ENCODE measurements at regions not wholly inside any gene's neighbourhood (a gene's known extent, or its start where the extent isn't known, plus 50 kb on each side); places are given as distances from the start of the nearest gene placed in this dataset.
"Not testable (repeated sequence)": the region's sequence is repeated elsewhere in the genome, so short reads cannot be mapped to it uniquely, and the experiment has no call there.

DNA sequence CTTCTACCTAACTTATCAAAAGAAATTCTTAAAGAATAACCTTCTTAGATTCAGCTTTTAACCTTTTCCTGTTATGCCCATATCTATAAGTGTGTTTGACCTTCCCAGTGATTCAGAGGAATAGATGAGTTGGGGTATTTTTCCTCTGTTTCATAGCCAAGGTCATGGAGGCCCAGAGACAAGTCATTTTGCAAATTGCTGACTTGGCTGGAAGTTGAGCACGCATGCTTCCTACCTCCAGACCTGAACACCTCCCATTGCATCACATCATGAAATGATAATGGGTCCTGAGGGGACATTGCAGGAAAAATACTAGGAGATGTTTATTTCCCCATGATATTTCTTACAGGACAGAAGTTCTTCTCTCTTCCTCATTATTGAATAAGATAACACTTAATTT lies 158.6 kb upstream of the LMCD1 start:
- in situ Hi-C loops (cut with HindIII; ENCODE audit: low pct_ligation_motif_present, low pct_unique_long_range_greater_than_20kb, low sequenced_read_pairs) = no loop called here
- no peak for DNase-seq

DNA sequence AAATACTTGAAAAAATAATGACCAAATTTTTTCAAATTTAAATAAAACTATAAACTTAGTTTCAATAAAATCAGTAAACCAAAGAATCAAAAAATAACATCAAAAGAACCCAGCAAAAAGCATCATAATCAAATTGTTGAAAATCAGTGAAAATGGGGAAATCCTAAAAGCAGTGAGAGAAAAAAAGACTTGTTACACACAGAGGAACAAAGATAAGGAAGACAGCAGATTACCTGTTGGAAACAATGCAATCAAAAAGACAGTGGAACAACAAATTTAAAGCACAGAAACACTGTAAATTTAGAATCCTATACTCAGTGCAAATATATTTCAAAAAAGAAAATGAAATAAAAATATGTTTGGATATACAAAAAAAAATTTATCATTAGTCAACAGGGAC lies 156.2 kb upstream of the LMCD1 start:
- in situ Hi-C loops (cut with HindIII; ENCODE audit: low pct_ligation_motif_present, low pct_unique_long_range_greater_than_20kb, low sequenced_read_pairs) = no loop called here

DNA sequence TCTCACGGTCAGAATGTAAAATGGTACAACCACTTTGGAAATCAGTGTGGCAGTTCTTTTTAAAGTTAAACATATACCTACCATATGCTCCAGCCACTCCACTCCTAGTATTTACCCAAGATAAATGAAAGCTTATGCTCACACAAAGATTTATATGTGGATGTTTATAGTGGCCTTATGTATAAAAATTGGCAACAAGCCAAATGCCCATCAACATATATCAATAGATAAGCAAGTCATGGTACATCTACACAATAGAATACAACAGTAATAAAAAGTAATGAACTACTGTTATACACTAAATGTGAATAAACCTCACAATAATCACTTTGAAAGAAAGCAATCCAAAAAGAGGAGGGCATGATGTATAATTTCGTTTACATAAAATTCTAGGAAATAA lies 153.5 kb upstream of the LMCD1 start:
- no peak for DNase-seq

More for the DNA sequence above, 156.2 kb upstream of the LMCD1 start:
- no peak for DNase-seq

DNA sequence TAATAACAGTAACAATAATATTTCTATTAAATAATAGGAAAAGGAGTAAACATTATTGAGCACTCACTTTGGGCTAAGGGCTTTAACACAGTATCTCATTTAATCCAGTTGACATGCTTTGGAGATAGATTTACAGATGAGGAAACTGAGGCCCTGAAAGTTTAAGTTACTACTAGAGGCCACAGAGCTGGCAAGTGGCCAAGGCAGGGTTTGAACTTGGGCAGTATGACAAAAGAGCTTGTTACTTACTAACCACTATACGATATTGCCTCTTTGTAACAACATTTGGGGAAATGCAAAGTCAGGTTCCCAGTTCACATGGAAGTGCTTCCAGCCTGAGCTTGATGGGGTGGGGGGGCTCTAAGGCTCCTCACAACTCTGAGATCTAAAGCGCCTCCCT lies 149.1 kb upstream of the LMCD1 start:
- in situ Hi-C loops (cut with HindIII; ENCODE audit: low pct_ligation_motif_present, low pct_unique_long_range_greater_than_20kb, low sequenced_read_pairs) = no loop called here

More for the DNA sequence above, 153.5 kb upstream of the LMCD1 start:
- in situ Hi-C loops (cut with HindIII; ENCODE audit: low pct_ligation_motif_present, low pct_unique_long_range_greater_than_20kb, low sequenced_read_pairs) = no loop called here

DNA sequence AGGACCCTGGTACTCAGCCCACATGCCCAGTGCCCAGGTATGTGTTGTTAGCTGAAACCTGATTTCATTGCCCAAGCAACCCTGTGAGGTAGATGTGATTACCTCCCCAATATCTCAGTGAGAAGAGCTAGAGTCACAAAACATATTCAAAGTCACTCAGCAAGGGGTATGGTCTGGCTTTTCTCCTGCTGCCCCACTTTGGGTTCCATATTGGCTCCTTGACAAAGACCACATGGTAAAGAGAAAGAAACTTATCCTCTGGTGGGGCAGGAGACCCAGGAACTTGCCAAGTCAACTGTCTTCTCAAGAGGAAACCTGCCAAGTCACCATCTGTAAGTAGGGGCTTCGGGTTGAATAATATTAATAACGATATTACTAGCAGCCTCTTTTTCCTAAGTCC lies 148.3 kb upstream of the LMCD1 start:
- in situ Hi-C loops (cut with HindIII; ENCODE audit: low pct_ligation_motif_present, low pct_unique_long_range_greater_than_20kb, low sequenced_read_pairs) = no loop called here

More for the DNA sequence above, 149.1 kb upstream of the LMCD1 start:
- no peak for DNase-seq

DNA sequence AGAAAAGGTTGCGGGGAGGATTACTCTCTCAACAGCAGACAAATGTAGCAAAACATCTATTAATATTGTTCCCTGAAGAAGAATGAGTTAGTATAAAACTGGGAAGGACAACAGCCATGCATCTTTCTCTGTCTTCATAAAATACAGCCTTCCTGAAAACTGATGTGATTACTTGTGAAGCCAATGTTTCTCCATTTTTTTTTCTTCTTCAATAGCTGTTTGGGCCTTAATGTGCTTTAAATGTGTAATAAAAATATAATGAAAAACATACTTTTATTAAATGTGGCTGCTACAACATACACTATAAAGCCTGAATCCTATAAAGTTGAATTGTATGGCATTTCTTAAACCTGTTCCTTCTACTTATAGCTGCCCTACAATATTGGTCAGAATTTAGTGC lies 146.3 kb upstream of the LMCD1 start:
- in situ Hi-C loops (cut with HindIII; ENCODE audit: low pct_ligation_motif_present, low pct_unique_long_range_greater_than_20kb, low sequenced_read_pairs) = no loop called here
- DNase-seq = no peak

More for the DNA sequence above, 148.3 kb upstream of the LMCD1 start:
- no peak for DNase-seq

DNA sequence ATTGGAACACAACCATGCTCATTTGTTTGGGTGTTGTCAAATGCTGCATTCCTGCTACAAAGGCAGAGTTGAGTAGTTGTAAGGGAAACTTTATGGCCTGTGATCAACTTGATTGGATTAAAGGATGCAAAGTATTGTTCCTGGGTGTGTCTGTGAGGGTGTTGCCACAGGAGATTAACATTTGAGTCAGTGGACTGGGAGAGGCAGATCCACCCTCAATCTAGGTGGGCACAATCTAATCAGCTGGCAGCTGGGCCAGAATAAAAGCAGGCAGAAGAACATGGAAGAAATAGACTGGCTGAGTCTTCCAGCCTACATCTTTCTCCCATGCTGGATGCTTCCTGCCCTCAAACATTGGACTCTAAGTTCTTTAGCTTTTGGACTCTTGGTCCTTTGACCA lies 145.6 kb upstream of the LMCD1 start:
- DNase-seq; in situ Hi-C loops (cut with HindIII; ENCODE audit: low pct_ligation_motif_present, low pct_unique_long_range_greater_than_20kb, low sequenced_read_pairs): not testable (repeated sequence)

DNA sequence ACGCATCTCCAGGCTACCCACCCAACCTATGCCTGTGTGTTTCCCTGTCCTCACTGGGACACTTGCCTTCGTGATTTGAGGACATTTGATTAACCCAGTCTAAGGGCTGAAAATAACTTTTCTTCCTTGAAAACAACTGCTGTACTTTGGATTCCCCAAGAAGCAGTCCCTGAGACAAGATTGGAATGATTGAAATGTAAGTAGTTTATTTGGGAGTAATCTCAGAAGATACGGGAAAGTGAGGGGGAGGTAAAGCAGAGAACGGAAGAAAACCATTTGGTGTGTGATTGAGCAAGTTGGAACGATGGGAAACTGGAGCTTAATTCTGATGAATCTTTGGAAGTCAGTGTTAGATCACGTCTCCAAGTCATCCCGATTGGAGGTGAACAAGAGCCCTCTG lies 143.8 kb upstream of the LMCD1 start:
- in situ Hi-C loops (cut with HindIII; ENCODE audit: low pct_ligation_motif_present, low pct_unique_long_range_greater_than_20kb, low sequenced_read_pairs) = no loop called here

DNA sequence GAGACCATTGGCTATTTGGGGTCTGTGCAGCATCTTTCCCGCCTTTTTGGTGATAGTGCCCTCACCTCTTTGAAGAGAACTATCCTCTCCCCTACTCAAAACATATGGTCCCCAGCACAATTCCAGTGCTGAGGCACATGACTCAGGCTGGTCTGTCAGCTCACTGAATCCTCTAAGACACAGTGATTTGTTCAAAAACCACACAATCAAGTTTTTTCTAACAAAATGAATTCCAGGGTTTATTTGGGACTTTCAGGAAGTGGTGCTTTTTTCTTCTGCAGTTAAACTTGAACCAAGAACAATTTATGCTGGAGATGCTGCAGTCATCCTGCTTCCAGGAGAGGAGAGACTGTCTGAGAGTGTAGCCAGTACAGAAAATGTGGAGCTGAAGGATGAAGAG lies 142.5 kb upstream of the LMCD1 start:
- no peak for DNase-seq
- in situ Hi-C loops (cut with HindIII; ENCODE audit: low pct_ligation_motif_present, low pct_unique_long_range_greater_than_20kb, low sequenced_read_pairs) = no loop called here

More for the DNA sequence above, 143.8 kb upstream of the LMCD1 start:
- no peak for DNase-seq

DNA sequence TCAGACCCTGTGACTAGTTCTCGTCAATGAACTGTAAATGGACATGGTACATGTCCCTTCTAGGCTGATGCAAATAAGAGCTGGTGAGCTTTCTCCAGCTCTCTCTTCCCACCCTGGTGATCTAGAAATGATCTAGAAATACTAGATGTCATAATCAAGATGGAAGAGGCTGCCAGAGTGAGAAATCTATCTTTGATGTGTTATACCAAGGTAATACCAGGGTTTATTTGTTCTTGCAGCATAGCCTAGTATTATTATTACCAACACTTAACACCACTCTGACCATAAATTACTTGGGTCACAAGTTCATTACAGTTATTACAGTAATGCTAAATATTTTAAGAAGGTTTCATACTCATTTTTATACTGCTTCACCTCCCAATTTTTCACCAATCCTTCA lies 138.4 kb upstream of the LMCD1 start:
- in situ Hi-C loops (cut with HindIII; ENCODE audit: low pct_ligation_motif_present, low pct_unique_long_range_greater_than_20kb, low sequenced_read_pairs) = no loop called here

DNA sequence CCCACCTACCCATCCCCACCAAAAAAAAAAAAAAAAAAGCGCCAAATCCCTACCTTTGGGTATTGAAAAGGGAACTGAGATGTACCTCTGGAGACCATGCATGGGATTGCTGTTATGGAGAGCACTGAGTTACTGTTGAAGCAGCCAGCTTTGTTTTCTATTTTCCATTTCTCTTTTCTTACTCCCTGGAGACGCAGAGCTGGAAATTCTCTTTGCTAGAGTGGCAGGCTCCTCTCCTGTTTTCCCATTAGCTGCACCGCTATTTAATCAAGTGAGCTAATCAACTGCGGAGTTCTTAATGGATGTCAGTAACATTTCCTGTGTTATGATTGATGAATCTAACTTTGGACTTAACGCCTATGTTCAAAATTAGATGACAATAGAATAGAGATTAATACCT lies 136.1 kb upstream of the LMCD1 start:
- DNase-seq = no peak
- in situ Hi-C loops (cut with HindIII; ENCODE audit: low pct_ligation_motif_present, low pct_unique_long_range_greater_than_20kb, low sequenced_read_pairs) = no loop called here

More for the DNA sequence above, 138.4 kb upstream of the LMCD1 start:
- DNase-seq = no peak

DNA sequence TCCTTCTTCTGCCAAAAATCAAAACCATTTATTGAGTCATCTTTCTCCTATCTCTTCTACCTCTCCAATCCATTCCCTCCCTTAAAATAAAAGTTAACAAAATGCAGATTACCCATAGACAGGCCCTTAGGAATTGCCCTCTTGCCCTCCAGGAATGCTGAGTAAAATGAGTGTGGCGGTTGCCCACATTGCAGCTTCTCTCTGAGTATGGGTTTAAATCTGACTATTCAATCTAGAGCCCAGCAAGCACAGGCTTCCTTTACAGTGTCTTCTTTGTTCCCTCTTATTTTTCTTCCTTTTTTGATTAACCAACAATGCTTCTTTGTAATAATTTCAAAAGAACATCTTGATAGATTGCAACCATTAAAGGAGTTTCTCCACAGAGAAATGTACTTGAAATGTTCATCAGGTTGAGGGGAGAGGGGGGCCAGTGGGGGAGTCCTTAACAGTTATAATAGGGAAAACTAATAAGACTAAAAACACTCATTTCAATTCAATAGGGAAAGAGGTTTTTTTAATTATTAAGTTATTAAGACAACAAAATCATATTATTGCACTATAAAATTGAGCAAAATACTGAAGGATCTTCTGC lies 135.3 kb upstream of the LMCD1 start:
- DNase-seq = no peak
- in situ Hi-C loops (cut with HindIII; ENCODE audit: low pct_ligation_motif_present, low pct_unique_long_range_greater_than_20kb, low sequenced_read_pairs) = no loop called here

DNA sequence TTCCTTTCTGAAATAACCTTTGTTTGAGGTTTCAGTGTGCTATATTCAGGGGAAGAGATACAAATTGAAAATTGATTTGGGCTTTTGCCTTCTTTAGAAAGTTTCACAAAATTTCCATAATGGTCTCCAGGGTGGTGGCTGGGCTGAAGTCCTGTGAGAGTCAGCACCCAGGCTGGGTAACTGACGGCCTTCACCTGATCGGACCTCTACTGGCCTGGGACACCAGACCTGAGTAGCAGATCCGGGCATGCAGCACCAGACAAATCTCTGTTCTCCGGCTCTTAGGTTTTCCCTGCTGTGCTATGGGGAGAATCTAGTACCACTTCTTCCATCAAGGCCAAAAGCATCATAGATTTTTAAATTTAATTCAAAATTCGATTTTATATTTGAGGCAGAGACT lies 133.0 kb upstream of the LMCD1 start:
- in situ Hi-C loops (cut with HindIII; ENCODE audit: low pct_ligation_motif_present, low pct_unique_long_range_greater_than_20kb, low sequenced_read_pairs) = no loop called here
- no peak for DNase-seq

DNA sequence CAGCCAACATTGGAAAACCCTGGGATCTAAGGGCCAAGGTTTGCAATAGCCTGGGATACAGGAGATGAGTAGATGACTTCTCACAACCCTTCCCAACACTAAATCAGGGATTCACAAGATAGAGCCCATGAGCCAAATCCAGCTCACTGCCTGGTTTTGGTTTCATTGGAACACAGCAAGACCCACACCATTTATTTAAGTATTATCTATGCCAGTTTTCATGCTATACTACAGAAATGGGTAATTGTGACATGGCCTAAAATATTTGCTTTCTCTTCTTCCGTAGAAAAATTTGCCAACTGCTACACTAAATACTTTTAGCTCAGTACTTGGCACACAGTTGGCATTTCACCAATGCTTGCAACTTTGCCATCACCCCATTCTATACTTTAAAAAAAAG lies 132.0 kb upstream of the LMCD1 start:
- no peak for DNase-seq
- in situ Hi-C loops (cut with HindIII; ENCODE audit: low pct_ligation_motif_present, low pct_unique_long_range_greater_than_20kb, low sequenced_read_pairs) = no loop called here

DNA sequence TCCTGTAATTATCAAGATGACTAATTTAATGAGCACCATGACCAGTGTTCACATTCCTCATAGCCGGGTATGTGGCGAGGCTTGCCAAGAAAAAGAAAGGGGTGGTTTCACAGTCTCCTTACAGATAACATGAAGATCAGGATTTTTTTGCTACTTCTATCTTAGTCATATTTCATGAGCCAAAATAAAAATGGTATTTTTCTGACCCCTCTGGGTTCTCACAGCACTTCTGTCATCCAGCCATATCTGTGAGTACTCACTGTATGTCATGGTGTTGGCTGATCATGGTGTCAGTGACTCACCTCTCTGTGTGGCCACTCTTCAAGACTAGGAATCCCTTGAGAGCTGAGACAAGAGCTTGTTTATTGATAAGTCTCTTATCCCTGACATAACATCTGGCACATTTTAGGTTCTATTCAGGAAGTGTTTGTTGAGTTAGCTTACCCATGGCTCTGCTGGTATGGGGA lies 130.5 kb upstream of the LMCD1 start:
- no peak for DNase-seq
- in situ Hi-C loops (cut with HindIII; ENCODE audit: low pct_ligation_motif_present, low pct_unique_long_range_greater_than_20kb, low sequenced_read_pairs) = no loop called here

DNA sequence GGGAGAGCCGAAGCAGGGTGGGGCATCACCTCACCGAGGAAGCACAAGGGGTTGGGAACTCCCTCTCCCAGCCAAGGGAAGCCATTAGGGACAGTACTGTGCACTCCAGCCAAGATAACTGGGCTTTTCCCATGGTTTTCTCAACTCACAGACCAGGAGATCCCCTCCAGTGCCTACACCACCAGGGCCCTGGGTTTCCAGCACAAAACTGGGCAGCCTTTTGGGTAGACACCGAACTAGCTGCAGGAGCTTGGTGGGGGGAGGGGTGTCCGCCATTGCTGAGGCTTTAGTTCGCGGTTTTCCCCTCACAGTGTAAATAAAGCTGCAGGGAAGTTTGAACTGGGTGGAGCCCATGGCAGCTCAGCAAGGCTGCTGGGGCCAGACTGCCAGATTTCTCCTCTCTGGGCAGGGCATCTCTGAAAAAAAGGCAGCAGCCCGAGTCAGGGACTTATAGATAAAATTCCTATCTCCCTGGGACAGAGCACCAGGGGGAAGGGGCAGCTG lies 129.6 kb upstream of the LMCD1 start:
- DNase-seq = no peak

DNA sequence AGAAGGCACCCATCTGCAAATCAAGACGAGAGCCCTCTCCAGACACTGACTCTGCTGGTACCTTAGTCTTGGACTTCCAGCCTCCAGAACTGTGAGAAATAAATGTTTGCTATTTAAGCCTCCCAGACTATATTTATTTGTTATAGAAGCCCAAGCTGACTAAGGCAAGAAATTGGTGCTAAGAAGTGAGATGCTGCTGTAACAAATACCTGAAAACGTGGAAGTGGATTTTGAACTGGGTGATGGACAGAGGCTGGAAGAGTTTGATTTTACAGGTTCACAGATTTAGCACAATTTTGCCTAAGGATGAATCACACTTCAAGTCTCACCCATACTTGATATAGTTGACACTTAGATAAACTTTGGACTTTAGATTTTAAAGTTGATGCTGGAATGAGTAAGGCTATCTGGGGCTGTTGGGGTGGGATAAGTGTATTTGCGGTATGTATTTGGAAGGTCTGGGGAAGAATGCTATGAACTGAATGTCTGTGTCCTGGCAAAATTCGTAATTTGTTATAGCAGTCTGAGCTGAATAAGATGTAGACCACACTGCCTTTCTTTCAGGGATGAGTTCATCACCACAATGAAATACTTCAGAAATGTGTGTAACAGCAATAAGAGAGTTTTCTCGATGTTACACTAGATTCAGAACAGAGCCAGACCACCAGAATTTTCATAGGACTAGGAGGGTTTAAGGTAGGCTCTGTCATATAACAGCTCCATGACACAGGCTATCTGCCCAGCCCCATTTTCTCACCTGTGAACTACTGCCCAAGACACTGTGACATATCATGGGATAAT lies 120.5 kb upstream of the LMCD1 start:
- no peak for DNase-seq
- in situ Hi-C loops (cut with HindIII; ENCODE audit: low pct_ligation_motif_present, low pct_unique_long_range_greater_than_20kb, low sequenced_read_pairs) = no loop called here

More for the DNA sequence above, 129.6 kb upstream of the LMCD1 start:
- in situ Hi-C loops (cut with HindIII; ENCODE audit: low pct_ligation_motif_present, low pct_unique_long_range_greater_than_20kb, low sequenced_read_pairs) = no loop called here

DNA sequence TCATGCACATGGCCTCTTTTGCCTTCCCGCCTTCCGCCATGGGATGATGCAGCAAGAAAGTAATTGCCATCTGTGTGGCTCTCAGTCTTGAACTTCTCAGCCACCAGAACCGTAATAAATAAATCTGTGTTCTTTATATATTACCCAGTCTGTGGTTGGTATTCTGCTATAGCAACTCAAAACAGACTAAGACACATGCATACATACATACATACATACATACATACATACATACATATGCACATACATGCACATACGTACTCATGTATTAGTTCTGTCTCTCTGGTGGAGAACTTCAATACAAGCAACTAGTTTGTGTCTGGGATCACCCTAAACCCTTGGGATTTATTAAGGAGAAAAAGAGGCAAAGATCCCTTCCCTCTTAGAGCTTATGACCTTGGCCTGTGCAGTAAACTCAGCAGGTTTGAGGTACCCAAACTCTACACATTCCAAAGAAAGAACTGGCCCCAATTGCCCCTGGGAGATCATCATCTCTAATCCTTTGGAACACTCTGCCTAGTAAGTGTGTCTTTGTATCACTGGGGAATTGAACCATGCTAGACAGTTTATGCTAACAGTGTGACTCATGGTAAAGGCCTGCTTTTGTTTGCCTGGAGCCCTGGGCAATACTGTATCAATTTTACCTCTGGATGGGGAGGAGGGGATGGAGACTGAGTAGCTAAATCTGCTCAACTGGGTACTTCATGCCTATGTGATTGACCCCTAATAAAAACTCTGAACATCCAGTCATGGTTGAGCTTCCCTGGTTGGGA lies 115.6 kb upstream of the LMCD1 start:
- in situ Hi-C loops (cut with HindIII; ENCODE audit: low pct_ligation_motif_present, low pct_unique_long_range_greater_than_20kb, low sequenced_read_pairs) = no loop called here
- DNase-seq = no peak

DNA sequence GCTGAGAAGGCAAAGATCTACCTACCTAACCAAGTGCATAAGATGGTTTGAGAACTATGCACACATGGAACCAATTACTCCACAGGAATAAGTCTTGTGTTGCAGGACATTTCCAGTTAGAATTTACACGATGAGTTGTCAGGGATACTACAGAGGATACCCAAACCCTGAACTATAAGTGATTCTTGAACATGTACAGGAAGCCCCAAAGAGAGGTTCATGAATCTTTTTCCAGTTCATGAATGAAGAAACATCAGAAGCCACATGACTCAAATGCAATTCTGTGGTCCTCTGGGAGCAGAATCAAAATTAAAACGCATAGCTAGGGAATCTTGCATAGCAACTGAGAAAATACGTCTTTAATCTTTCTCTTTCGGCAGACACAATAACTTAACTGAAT lies 114.1 kb upstream of the LMCD1 start:
- in situ Hi-C loops (cut with HindIII; ENCODE audit: low pct_ligation_motif_present, low pct_unique_long_range_greater_than_20kb, low sequenced_read_pairs) = no loop called here

More for the DNA sequence above, 114.1 kb upstream of the LMCD1 start:
- DNase-seq = no peak

Data from ACHN (cell line).